IMR-90 (cell line): ENCODE measurements at regions not wholly inside any gene's neighbourhood (a gene's known extent, or its start where the extent isn't known, plus 50 kb on each side); places are given as distances from the start of the nearest gene placed in this dataset.

Experiments used
- ATAC-seq: fragments of 200-7000 bp; cut with Tn5 transposase; 2 replicates; pipeline ENCODE4 v1.9.1; 2020; ENCODE audit warnings: low read depth, mild to moderate bottlenecking, moderate library complexity
- BruUV-seq: library from RNA; stranded (reverse); fragments of 400-500 nt; replicated peaks from 2 replicates; lab custom pipeline; 2021; lab: Mats Ljungman, UMichigan
- CTCF ChIA-PET: fragments of 300-600 bp; formaldehyde crosslinking; extraction: SDS; loops from one replicate; lab custom pipeline; 2021; ENCODE audit warnings: antibody characterized with exemption; lab: Yijun Ruan, JAX
- POLR2A ChIA-PET: fragments of 300-600 bp; sonication (Branson Sonifier 250); formaldehyde crosslinking; loops from one replicate; lab custom pipeline; 2022; ENCODE audit warnings: antibody characterized with exemption; ENCODE audit not compliant: unreplicated experiment; lab: Charles Lee
- DNase-seq: peaks from one replicate; pipeline ENCODE4 v3.0.0; 2013
- H2AFZ ChIP-seq: replicated peaks from 2 replicates; pipeline ENCODE3; 2013; ENCODE audit warnings: low read length, mild to moderate bottlenecking; ENCODE audit not compliant: poor library complexity
- H2AK5ac ChIP-seq: 2 replicates; pipeline ENCODE4 v1.6.1; 2013; ENCODE audit warnings: low read depth, low read length, inconsistent platforms
- H2AK9ac ChIP-seq: replicated peaks from 2 replicates; pipeline ENCODE3; 2013; ENCODE audit warnings: mild to moderate bottlenecking, low read depth, low read length, moderate library complexity; ENCODE audit not compliant: poor library complexity
- H2BK120ac ChIP-seq: 2 replicates; pipeline ENCODE4 v1.6.1; 2013; ENCODE audit warnings: low read depth, low read length, inconsistent platforms
- H2BK15ac ChIP-seq: 3 replicates; pipeline ENCODE4 v1.6.1; 2013; ENCODE audit warnings: low read depth, low read length, inconsistent platforms
- H2BK20ac ChIP-seq: 2 replicates; pipeline ENCODE4 v1.6.1; 2013; ENCODE audit warnings: low read depth, mild to moderate bottlenecking, inconsistent platforms, low read length, moderate library complexity
- H2BK5ac ChIP-seq: 2 replicates; pipeline ENCODE4 v1.6.1; 2013; ENCODE audit warnings: mild to moderate bottlenecking, low read depth, low read length, inconsistent platforms; ENCODE audit not compliant: poor library complexity, severe bottlenecking
- H3K14ac ChIP-seq: replicated peaks from 2 replicates; pipeline ENCODE4 v1.6.1; 2013; ENCODE audit warnings: low read depth, low read length, inconsistent platforms
- H3K18ac ChIP-seq: 2 replicates; pipeline ENCODE4 v1.6.1; 2013; ENCODE audit warnings: low read depth, low read length, control low read depth
- H3K23ac ChIP-seq: 2 replicates; pipeline ENCODE4 v1.6.1; 2013; ENCODE audit warnings: low read depth, low read length, inconsistent platforms
- H3K27ac ChIP-seq: 2 replicates; pipeline ENCODE4 v1.5.1; 2013; ENCODE audit warnings: mild to moderate bottlenecking, control low read depth, low read length; ENCODE audit not compliant: insufficient read depth
- H3K27me3 ChIP-seq: 2 replicates; pipeline ENCODE4 v1.6.1; 2013; ENCODE audit warnings: low read length; ENCODE audit not compliant: control insufficient read depth, insufficient read depth
- H3K36me3 ChIP-seq: 2 replicates; pipeline ENCODE4 v1.6.1; 2013; ENCODE audit warnings: low read length, mixed read lengths; ENCODE audit not compliant: control insufficient read depth, insufficient read depth
- H3K4ac ChIP-seq: 2 replicates; pipeline ENCODE4 v1.6.1; 2013; ENCODE audit warnings: low read depth, low read length, inconsistent platforms
- H3K4me1 ChIP-seq: 2 replicates; pipeline ENCODE4 v1.6.1; 2013; ENCODE audit warnings: low read length, mixed read lengths; ENCODE audit not compliant: control insufficient read depth, insufficient read depth
- H3K4me2 ChIP-seq: 2 replicates; pipeline ENCODE4 v1.6.1; 2013; ENCODE audit warnings: low read depth, mild to moderate bottlenecking, control low read depth, low read length, moderate library complexity
- H3K4me3 ChIP-seq: 2 replicates; pipeline ENCODE4 v1.5.1; 2013; ENCODE audit warnings: low read depth, mild to moderate bottlenecking, control low read depth, low read length, moderate library complexity; ENCODE audit not compliant: insufficient read depth
- H3K56ac ChIP-seq: 2 replicates; pipeline ENCODE4 v1.6.1; 2013; ENCODE audit warnings: low read length, inconsistent platforms; ENCODE audit not compliant: insufficient read depth; ENCODE audit errors: extremely low read depth
- H3K79me1 ChIP-seq, 2 experiments: 2 replicates each; pipeline ENCODE4 v1.6.1; 2013; ENCODE audit warnings: low read length in 2 of 2, inconsistent platforms in 1 of 2, low read depth in 1 of 2
- H3K9ac ChIP-seq: 2 replicates; pipeline ENCODE4 v1.6.1; 2013; ENCODE audit warnings: low read depth, low read length, control low read depth
- H3K9me1 ChIP-seq: 2 replicates; pipeline ENCODE4 v1.6.1; 2013; ENCODE audit warnings: low read length, inconsistent platforms; ENCODE audit not compliant: insufficient read depth
- H3K9me3 ChIP-seq: 2 replicates; pipeline ENCODE4 v1.6.1; 2013; ENCODE audit warnings: low read length; ENCODE audit not compliant: control insufficient read depth, insufficient read depth
- H4K20me1 ChIP-seq: 2 replicates; pipeline ENCODE4 v1.6.1; 2013; ENCODE audit warnings: low read length, inconsistent platforms; ENCODE audit not compliant: insufficient read depth
- H4K5ac ChIP-seq: 2 replicates; pipeline ENCODE4 v1.6.1; 2013; ENCODE audit warnings: mild to moderate bottlenecking, low read depth, low read length, control low read depth
- H4K8ac ChIP-seq, 2 experiments: 2 replicates each; pipeline ENCODE4 v1.6.1; 2013; ENCODE audit warnings: low read depth in 2 of 2, low read length in 2 of 2, control low read depth in 1 of 2, inconsistent platforms in 1 of 2
- H4K91ac ChIP-seq: 2 replicates; pipeline ENCODE4 v1.6.1; 2013; ENCODE audit warnings: low read depth, low read length, inconsistent platforms; ENCODE audit not compliant: insufficient read depth
- BHLHE40 ChIP-seq: fragments of 150-350 bp; IDR thresholded peaks from 2 replicates; pipeline ENCODE4 v1.6.1; 2016; ENCODE audit warnings: mild to moderate bottlenecking, low read depth, low read length
- CHD1 ChIP-seq: IDR thresholded peaks from 2 replicates; pipeline ENCODE4 v1.6.1; 2012; ENCODE audit warnings: low read depth, low read length, improper control_type of control experiment
- MAFK ChIP-seq: IDR thresholded peaks from 2 replicates; pipeline ENCODE4 v1.6.1; 2012; ENCODE audit warnings: low read depth, low read length, improper control_type of control experiment
- POLR2A ChIP-seq: IDR thresholded peaks from 2 replicates; pipeline ENCODE4 v1.6.1; 2012; ENCODE audit warnings: mild to moderate bottlenecking, low read depth, low read length
- RCOR1 ChIP-seq: IDR thresholded peaks from 2 replicates; pipeline ENCODE4 v1.6.1; 2012; ENCODE audit warnings: mild to moderate bottlenecking, low read length, improper control_type of control experiment; ENCODE audit not compliant: insufficient replicate concordance
- WGBS, 2 experiments: methylation state at CpG; one replicate each; pipeline versions ENCODE4 v1.1.5 to v1.1.7; 2013; ENCODE audit warnings: missing lambda C conversion rate in 2 of 2; ENCODE audit not compliant: insufficient read length in 1 of 2; ENCODE audit errors: extremely low coverage in 2 of 2; 5-methylcytosine and 5-hydroxymethylcytosine counted together
- dilution Hi-C: fragments of 300-500 bp; cut with HindIII; formaldehyde crosslinking; loops from one replicate; pipeline ENCODE4 v1.14.3; 2018; ENCODE audit warnings: low sequenced_read_pairs; ENCODE audit not compliant: unreplicated experiment
- in situ Hi-C: fragments of 300-500 bp; cut with MboI; formaldehyde crosslinking; loops from 3 replicates; pipeline ENCODE4 v1.14.3; 2019; ENCODE audit warnings: low sequenced_read_pairs, inconsistent platforms, mixed read lengths
- intact Hi-C: fragments of 100-400 bp; cut with micrococcal nuclease; formaldehyde crosslinking; loops from 2 replicates; pipeline ENCODE4 v1.10.0; 2022
- TF ChIP-seq, protein P1 (sequence below): fragments of 150-350 bp; IDR thresholded peaks from 2 replicates; pipeline ENCODE4 v1.6.1; 2017; ENCODE audit warnings: mild to moderate bottlenecking, antibody characterized with exemption, low read length, low read depth
- TF ChIP-seq, protein P2 (sequence below): conservative IDR thresholded peaks from 2 replicates; pipeline ENCODE4 v1.5.1; 2012; ENCODE audit warnings: mild to moderate bottlenecking, low read depth, low read length, improper control_type of control experiment

DNA sequence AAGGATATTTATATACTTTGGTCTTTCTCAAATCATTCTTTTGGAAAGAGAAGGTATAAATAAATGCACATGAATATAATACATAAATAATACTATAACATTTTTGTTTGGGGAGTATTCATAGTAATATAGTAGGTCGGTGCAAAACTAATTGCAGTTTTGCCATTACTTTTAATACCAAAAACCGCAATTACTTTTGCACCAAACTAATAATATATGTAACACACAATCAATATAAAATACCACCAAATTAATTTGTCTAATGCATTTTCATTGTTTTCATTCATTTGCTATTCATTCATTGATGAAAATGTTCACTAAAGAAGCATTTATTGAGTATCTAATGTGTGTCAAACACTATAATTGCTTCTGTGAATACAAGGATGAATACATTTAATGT, 219.0 kb downstream of the RWDD3 start:
- H3K4ac ChIP-seq: no peak overlapping the region
- H3K56ac ChIP-seq: no peak overlapping the region
- no peaks in the 10 kb centered on the region for H3K9me3 ChIP-seq
- no peak overlapping the region for H2BK5ac ChIP-seq
- DNase-seq (no peak), ATAC-seq (no peak)
- no peaks in the 10 kb centered on the region for H4K20me1 ChIP-seq
- H3K18ac ChIP-seq: no peak overlapping the region
- no peak for TF ChIP-seq POLR2A
- TF ChIP-seq MAFK: no peak
- no peak for TF ChIP-seq BHLHE40
- TF ChIP-seq, protein P1, sequence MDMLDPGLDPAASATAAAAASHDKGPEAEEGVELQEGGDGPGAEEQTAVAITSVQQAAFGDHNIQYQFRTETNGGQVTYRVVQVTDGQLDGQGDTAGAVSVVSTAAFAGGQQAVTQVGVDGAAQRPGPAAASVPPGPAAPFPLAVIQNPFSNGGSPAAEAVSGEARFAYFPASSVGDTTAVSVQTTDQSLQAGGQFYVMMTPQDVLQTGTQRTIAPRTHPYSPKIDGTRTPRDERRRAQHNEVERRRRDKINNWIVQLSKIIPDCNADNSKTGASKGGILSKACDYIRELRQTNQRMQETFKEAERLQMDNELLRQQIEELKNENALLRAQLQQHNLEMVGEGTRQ: no peak
- TF ChIP-seq CHD1: no peak
- TF ChIP-seq, protein P2, sequence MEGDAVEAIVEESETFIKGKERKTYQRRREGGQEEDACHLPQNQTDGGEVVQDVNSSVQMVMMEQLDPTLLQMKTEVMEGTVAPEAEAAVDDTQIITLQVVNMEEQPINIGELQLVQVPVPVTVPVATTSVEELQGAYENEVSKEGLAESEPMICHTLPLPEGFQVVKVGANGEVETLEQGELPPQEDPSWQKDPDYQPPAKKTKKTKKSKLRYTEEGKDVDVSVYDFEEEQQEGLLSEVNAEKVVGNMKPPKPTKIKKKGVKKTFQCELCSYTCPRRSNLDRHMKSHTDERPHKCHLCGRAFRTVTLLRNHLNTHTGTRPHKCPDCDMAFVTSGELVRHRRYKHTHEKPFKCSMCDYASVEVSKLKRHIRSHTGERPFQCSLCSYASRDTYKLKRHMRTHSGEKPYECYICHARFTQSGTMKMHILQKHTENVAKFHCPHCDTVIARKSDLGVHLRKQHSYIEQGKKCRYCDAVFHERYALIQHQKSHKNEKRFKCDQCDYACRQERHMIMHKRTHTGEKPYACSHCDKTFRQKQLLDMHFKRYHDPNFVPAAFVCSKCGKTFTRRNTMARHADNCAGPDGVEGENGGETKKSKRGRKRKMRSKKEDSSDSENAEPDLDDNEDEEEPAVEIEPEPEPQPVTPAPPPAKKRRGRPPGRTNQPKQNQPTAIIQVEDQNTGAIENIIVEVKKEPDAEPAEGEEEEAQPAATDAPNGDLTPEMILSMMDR: no peak
- TF ChIP-seq RCOR1: no peak
- H2AK5ac ChIP-seq: no peak overlapping the region
- no peaks in the 10 kb centered on the region for H3K4me1 ChIP-seq
- no peak overlapping the region for H4K8ac ChIP-seq
- H2BK15ac ChIP-seq: no peak overlapping the region
- no peak overlapping the region for H4K5ac ChIP-seq
- no peak overlapping the region for H2BK120ac ChIP-seq
- no peak overlapping the region for H2AFZ ChIP-seq
- intact Hi-C loops: no loop called here
- ChIA-PET CTCF (no interaction called here), POLR2A (no interaction called here)
- no peak overlapping the region for H3K4me3 ChIP-seq
- WGBS, 2 experiments: no CpG with 5 or more reads among the region's 2 CpGs
- no peaks in the 10 kb centered on the region for H3K9me1 ChIP-seq
- H3K36me3 ChIP-seq: no peaks in the 10 kb centered on the region
- BruUV-seq: no TSS peak
- H3K4me2 ChIP-seq: no peak overlapping the region
- H3K14ac ChIP-seq: no peak overlapping the region
- H3K27me3 ChIP-seq: no peaks in the 10 kb centered on the region
- no peak overlapping the region for H2BK20ac ChIP-seq
- H3K79me1 ChIP-seq: no peaks in the 10 kb centered on the region
- H3K9ac ChIP-seq: no peak overlapping the region
- no peak overlapping the region for H2AK9ac ChIP-seq
- in situ Hi-C loops: no loop called here
- H3K27ac ChIP-seq: no peak overlapping the region
- no peak overlapping the region for H3K23ac ChIP-seq
- no peak overlapping the region for H4K91ac ChIP-seq
- dilution Hi-C loops: no loop called here
